B cell (primary cell): ENCODE measurements at regions not wholly inside any gene's neighbourhood (a gene's known extent, or its start where the extent isn't known, plus 50 kb on each side); places are given as distances from the start of the nearest gene placed in this dataset.

ENCODE experiments used
- ATAC-seq: fragments of 200-7000 bp; cut with Tn5 transposase; one replicate; pipeline ENCODE4 v1.10.0; 2021; ENCODE audit warnings: low read depth, mild to moderate bottlenecking, moderate number of reproducible peaks, moderate library complexity
- CTCF ChIA-PET: fragments of 350-600 bp; sonication (Branson Sonifier 250); formaldehyde crosslinking; loops from one replicate; lab custom pipeline; 2021; ENCODE audit warnings: antibody characterized with exemption, inconsistent platforms; lab: Charles Lee
- POLR2A ChIA-PET: fragments of 350-600 bp; sonication (Branson Sonifier 250); formaldehyde crosslinking; loops from one replicate; lab custom pipeline; 2021; ENCODE audit warnings: antibody characterized with exemption; lab: Charles Lee
- DNase-seq: peaks from one replicate; pipeline ENCODE4 v3.0.0; 2013
- H2AFZ ChIP-seq: 2 replicates; pipeline ENCODE4 v1.6.1; 2012; ENCODE audit warnings: mild to moderate bottlenecking, low read depth, low read length; ENCODE audit not compliant: insufficient read depth, poor library complexity, severe bottlenecking
- H3K27ac ChIP-seq, 2 donors: 1 replicate in 1 of 2; 2 replicates in 1 of 2; pipeline ENCODE4 v1.5.1; 2012 to 2013; ENCODE audit warnings: low read length in 2 of 2, mild to moderate bottlenecking in 2 of 2, moderate library complexity in 1 of 2
- H3K27me3 ChIP-seq, 4 experiments: fragments of 200-600 bp in 1 of 4; sonication (generic) in 1 of 4; replicated peaks in 1 of 4; 1 replicate in 2 of 4; 2 replicates in 2 of 4; pipeline versions ENCODE4 v1.6.1 to v1.7.0; 2013 to 2016; ENCODE audit warnings: low read length in 3 of 4, mild to moderate bottlenecking in 2 of 4, mixed read lengths in 1 of 4, moderate library complexity in 1 of 4; ENCODE audit not compliant: insufficient read depth in 4 of 4, control insufficient read depth in 3 of 4; ENCODE audit errors: control extremely low read depth in 1 of 4
- H3K36me3 ChIP-seq, 2 experiments: replicated peaks in 1 of 2; 1 replicate in 1 of 2; 2 replicates in 1 of 2; pipeline versions ENCODE4 v1.6.1 to v1.7.1; 2013; ENCODE audit warnings: low read length in 1 of 2; ENCODE audit not compliant: insufficient read depth in 2 of 2, control insufficient read depth in 1 of 2; ENCODE audit errors: control extremely low read depth in 1 of 2, extremely low read depth in 1 of 2
- H3K4me1 ChIP-seq, 2 donors: fragments of 200-600 bp in 1 of 2; sonication (generic) in 1 of 2; 1 replicate in 1 of 2; 2 replicates in 1 of 2; pipeline versions ENCODE4 v1.5.1 to v1.6.1; 2013 to 2017; ENCODE audit warnings: low read length in 2 of 2; ENCODE audit not compliant: control insufficient read depth in 2 of 2, insufficient read depth in 2 of 2
- H3K4me2 ChIP-seq: replicated peaks from 2 replicates; pipeline ENCODE3; 2012; ENCODE audit warnings: mild to moderate bottlenecking, low read depth, low read length; ENCODE audit not compliant: poor library complexity, severe bottlenecking
- H3K4me3 ChIP-seq, 5 experiments: fragments of 200-600 bp in 1 of 5; sonication (generic) in 1 of 5; 1 replicate in 3 of 5; 2 replicates in 2 of 5; pipeline versions ENCODE4 v1.5.1 to v1.7.0; 2011 to 2016; ENCODE audit warnings: low read length in 4 of 5, mild to moderate bottlenecking in 4 of 5, low read depth in 2 of 5, control low read depth in 1 of 5, moderate library complexity in 1 of 5; ENCODE audit not compliant: insufficient read depth in 1 of 5; ENCODE audit errors: control extremely low read depth in 1 of 5, extremely low read depth in 1 of 5
- H3K79me2 ChIP-seq: fragments of 200-600 bp; sonication (generic); one replicate; pipeline ENCODE4 v1.6.0; 2016; ENCODE audit warnings: low read length; ENCODE audit not compliant: control insufficient read depth, insufficient read depth
- H3K9ac ChIP-seq: fragments of 200-600 bp; sonication (generic); 2 replicates; pipeline ENCODE4 v1.6.1; 2017; ENCODE audit warnings: mild to moderate bottlenecking, low read length, moderate library complexity
- H3K9me3 ChIP-seq, 3 donors: one replicate each; pipeline versions ENCODE4 v1.6.1 to v1.7.1; 2013; ENCODE audit warnings: low read length in 2 of 3; ENCODE audit not compliant: control insufficient read depth in 2 of 3, insufficient read depth in 1 of 3; ENCODE audit errors: control extremely low read depth in 1 of 3
- H4K20me1 ChIP-seq: 2 replicates; pipeline ENCODE4 v1.6.0; 2012; ENCODE audit warnings: mild to moderate bottlenecking, low read length; ENCODE audit not compliant: insufficient read depth, control insufficient read depth, poor library complexity, severe bottlenecking
- H3K27ac Mint-ChIP-seq: one replicate; pipeline ENCODE4 v1.8.0; 2021; ENCODE audit warnings: mixed read lengths
- H3K27me3 Mint-ChIP-seq: one replicate; pipeline ENCODE4 v1.8.0; 2021; ENCODE audit warnings: mixed read lengths
- H3K4me1 Mint-ChIP-seq: one replicate; pipeline ENCODE4 v1.8.0; 2021; ENCODE audit warnings: mixed read lengths
- H3K4me3 Mint-ChIP-seq: one replicate; pipeline ENCODE4 v1.8.0; 2021; ENCODE audit warnings: mixed read lengths
- H3K9me3 Mint-ChIP-seq: one replicate; pipeline ENCODE4 v1.8.0; 2022; ENCODE audit warnings: mixed read lengths; ENCODE audit not compliant: insufficient read depth
- CTCF ChIP-seq: fragments of 200-600 bp; IDR thresholded peaks from one replicate; pipeline ENCODE4 v1.8.0; 2022; ENCODE audit warnings: antibody characterized with exemption, mild to moderate bottlenecking
- EZH2 ChIP-seq: IDR thresholded peaks from 2 replicates; pipeline ENCODE4 v1.6.1; 2012; ENCODE audit warnings: borderline replicate concordance, low read depth, mild to moderate bottlenecking, moderate library complexity, low read length; ENCODE audit not compliant: insufficient read depth, poor library complexity, severe bottlenecking
- WGBS: methylation state at CpG from one replicate; pipeline ENCODE4 v1.1.5; 2013; ENCODE audit warnings: missing lambda C conversion rate; ENCODE audit not compliant: insufficient coverage; 5-methylcytosine and 5-hydroxymethylcytosine counted together
- intact Hi-C: fragments of 100-400 bp; cut with micrococcal nuclease; formaldehyde crosslinking; loops from one replicate; pipeline ENCODE4 v1.10.0; 2022

- TF ChIP-seq CTCF (peak; percentile 46), EZH2 (no peak)
- Mint-ChIP-seq H3K9me3 (no peaks in the 10 kb centered on the region), H3K27ac (peak overlapping the region; percentile 100), H3K4me1 (peaks cover 79% of the 10 kb centered on the region), H3K4me3 (peak overlapping the region; percentile 87), H3K27me3 (no peaks in the 10 kb centered on the region)
- Histone ChIP-seq H2AFZ (peak overlapping the region; percentile 34), H4K20me1 (no peaks in the 10 kb centered on the region), H3K9ac (peak overlapping the region; percentile 55), H3K27me3 (no peaks in the 10 kb centered on the region), H3K4me2 (peak overlapping the region; percentile 86), H3K36me3 (no peaks in the 10 kb centered on the region), H3K4me1 (peaks cover 69 to 84% of the 10 kb centered on the region in 2 donors), H3K79me2 (peaks cover 7% of the 10 kb centered on the region), H3K4me3 (peak overlapping the region in 3 of 5 experiments; percentile 2 to 53 (median 35)), H3K9me3 (peaks cover 0 to 19% (median 4%) of the 10 kb centered on the region in 3 donors), H3K27ac (peak overlapping the region; percentile 85 to 91)
- ChIA-PET CTCF (interaction anchor here (1.0 to 21.2 kb wide), 12 partner anchors 8 to 315 kb away, joined by 3 to 449 read pairs (median 8); partner anchors contain the start of gene ZFP36L2), POLR2A (interaction anchor here (0.6 to 8.9 kb wide), 9 partner anchors 10 to 57 kb away, joined by 3 to 223 read pairs (median 13); partner anchors contain the start of gene ZFP36L2)
- intact Hi-C loops, result loop anchor here (1.0 kb wide), 5 partner anchors 11 to 56 kb away; partner anchors contain the start of gene ZFP36L2
- ATAC-seq (no peak), DNase-seq (peak; percentile 59)
- WGBS, result 22% methylated on average over 4 of the region's 9 CpGs
These were observed 56.4 kb downstream of the ZFP36L2 start for GRCh38 chr2:43169987-43170386.
